Fibroblast of villous mesenchyme (primary cell): ENCODE measurements at regions not wholly inside any gene's neighbourhood (a gene's known extent, or its start where the extent isn't known, plus 50 kb on each side); places are given as distances from the start of the nearest gene placed in this dataset.

Experiments used
- DNase-seq: peaks from one replicate; pipeline ENCODE4 v3.0.0-alpha.2; 2010; ENCODE audit warnings: low read depth
- H3K4me3 ChIP-seq: 2 replicates; pipeline ENCODE4 v1.5.1; 2011; ENCODE audit warnings: low read depth, mild to moderate bottlenecking, low read length
- CTCF ChIP-seq: IDR thresholded peaks from 2 replicates; pipeline ENCODE4 v1.5.1; 2012; ENCODE audit warnings: low read depth, mild to moderate bottlenecking, low read length; ENCODE audit not compliant: insufficient read depth

GRCh38 chr4:20474119-20474518, 222.4 kb downstream of the SLIT2 start:
- peak; percentile 28 for DNase-seq
- no peak for TF ChIP-seq CTCF
- H3K4me3 ChIP-seq: no peak overlapping the region

DNA sequence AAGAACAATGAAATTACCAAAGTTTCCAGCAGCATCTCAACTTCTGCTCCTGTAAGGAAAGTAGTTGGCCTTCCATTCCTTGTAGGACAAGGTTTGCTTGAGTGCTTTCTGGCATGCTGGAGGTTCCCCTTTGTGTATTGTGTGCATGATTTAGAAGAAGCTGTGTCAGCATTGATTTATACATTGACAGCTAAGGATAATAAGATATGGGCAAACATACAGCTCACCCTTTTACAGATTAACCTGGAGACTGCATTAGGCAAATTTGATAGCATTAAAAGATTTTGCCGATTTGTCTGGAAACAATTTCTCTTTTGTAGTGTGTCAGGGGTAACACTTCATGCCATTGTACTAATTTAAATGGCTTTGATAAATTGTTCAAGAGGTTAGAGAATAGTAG, 221.8 kb upstream of the PACRGL start:
- no peak for TF ChIP-seq CTCF
- H3K4me3 ChIP-seq: no peak overlapping the region
- DNase-seq: no peak

DNA sequence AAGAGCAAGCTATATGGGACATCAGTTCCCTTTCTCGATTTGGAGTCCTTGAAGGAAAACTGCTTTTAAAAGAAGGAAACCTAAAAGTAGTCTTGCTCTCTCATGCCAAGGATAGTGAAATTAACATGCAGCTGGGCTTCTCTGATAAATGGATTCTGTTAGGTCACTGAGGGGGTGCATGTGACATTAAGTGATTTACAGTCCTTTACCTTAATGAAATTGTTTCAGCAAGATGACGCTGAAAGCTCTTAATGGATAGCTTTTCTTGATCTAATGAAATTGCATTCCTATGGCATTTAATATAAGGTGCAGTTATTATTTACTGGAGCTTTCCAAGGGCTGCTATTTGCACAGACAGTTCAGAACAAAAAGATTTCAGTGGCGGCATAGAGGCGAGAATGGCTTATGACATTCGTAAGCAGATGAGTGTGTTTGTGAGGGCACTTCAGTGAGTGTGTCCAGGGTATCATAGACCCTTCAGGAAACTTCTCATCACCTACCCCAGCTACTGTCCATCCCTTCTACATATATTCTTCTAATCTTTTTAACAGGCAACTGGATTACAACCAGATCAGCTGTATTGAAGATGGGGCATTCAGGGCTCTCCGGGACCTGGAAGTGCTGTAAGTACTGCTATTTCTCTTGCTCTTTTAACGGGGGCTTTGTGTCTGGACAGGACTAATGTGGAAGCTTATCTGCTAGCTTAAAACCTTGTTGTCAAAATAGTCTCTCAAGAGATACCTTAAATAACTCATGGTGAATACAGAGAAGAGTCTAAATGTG, 219.9 kb upstream of the PACRGL start:
- no peak for DNase-seq
- no peak overlapping the region for H3K4me3 ChIP-seq
- TF ChIP-seq CTCF: no peak

DNA sequence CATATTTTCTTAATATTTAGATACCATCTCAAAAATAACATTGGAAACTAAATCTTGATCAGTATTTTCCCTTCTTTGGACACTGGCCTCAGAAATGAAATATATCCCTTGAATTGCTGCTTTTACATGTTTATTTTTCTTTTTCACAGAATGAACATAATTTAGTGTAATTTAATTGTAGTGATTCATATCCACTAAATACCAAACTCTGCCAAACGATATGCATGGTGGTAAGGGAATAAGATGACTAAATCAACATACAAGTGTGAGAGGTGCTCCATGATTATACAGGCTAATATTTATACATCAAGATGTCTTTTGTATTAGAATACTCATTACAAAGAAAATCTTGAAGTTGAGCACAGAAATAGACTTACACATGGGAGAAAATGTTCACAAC, 216.8 kb upstream of the PACRGL start:
- no peak for DNase-seq
- no peak for TF ChIP-seq CTCF
- H3K4me3 ChIP-seq: no peak overlapping the region

GRCh38 chr4:20486433-20486832, 213.8 kb upstream of the PACRGL start:
- H3K4me3 ChIP-seq: no peak overlapping the region
- DNase-seq: no peak
- TF ChIP-seq CTCF: no peak

DNA sequence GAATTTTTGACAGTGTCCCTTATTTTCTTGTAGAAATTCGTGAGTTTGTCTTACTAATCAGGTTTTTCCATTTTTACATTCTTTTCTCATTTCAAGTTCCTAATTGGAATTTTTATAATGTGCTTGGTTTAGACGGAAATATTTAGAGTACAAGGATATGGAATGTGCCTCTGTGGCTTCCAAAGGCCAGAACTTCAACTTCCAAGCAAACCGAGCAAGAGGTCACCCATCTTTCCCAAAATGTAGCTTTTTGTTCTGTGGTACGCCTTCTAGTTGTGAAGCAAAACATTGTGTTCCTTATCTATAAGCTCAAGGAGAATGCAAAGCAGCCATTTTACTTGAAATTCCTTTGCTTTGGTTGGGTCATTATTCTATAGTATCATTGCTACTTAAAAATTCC, 212.8 kb upstream of the PACRGL start:
- H3K4me3 ChIP-seq: no peak overlapping the region
- no peak for DNase-seq
- no peak for TF ChIP-seq CTCF

- TF ChIP-seq CTCF: no peak
- H3K4me3 ChIP-seq: no peak overlapping the region
- no peak for DNase-seq
Observed at GRCh38 chr4:20487852-20488251, 212.4 kb upstream of the PACRGL start.
